ENCODE measurements at regions not wholly inside any gene's neighbourhood (a gene's known extent, or its start where the extent isn't known, plus 50 kb on each side); places are given as distances from the start of the nearest gene placed in this dataset.

- no peak for TF ChIP-seq CTCF (IDR thresholded peaks at IDR 0.05; ENCODE audit: insufficient read depth, low read depth, low read length)
- no peak for TF ChIP-seq EZH2 (IDR thresholded peaks at IDR 0.05; ENCODE audit: insufficient read depth, low read length)
These were observed 55.2 kb upstream of the CACNA2D3 start for GRCh38 chr3:54067055-54067698.

All from astrocyte (in vitro differentiated cells and primary cell).